ENCODE measurements at regions not wholly inside any gene's neighbourhood (a gene's known extent, or its start where the extent isn't known, plus 50 kb on each side); places are given as distances from the start of the nearest gene placed in this dataset.

GRCh38 chr12:68089101-68089500 lies 70.4 kb downstream of the IFNG start:
- Histone ChIP-seq H2AFZ (ENCODE audit: low read length) (no peak overlapping the region), H3K9ac (ENCODE audit: insufficient read depth, low read depth, low read length) (no peak overlapping the region), H3K36me3 (replicated peaks in 1 of 2; ENCODE audit: control insufficient read depth in 1 of 2, insufficient read depth in 2 of 2, low read length in 2 of 2) (no peaks in the 10 kb centered on the region), H3K79me2 (ENCODE audit: insufficient read depth, low read length) (no peaks in the 10 kb centered on the region), H3K4me3 (replicated peaks in 1 of 3; ENCODE audit: insufficient read depth in 1 of 3, low read depth in 2 of 3, low read length in 3 of 3) (no peak overlapping the region), H3K9me3 (ENCODE audit: low read length) (peaks cover 7% of the 10 kb centered on the region; the same call in 1 of the 2 replicates), H3K27ac (ENCODE audit: extremely low read length, insufficient read depth, low read length) (no peak overlapping the region), H3K4me2 (ENCODE audit: low read depth, low read length) (no peak overlapping the region), H3K4me1 (ENCODE audit: insufficient read depth, low read length) (no peaks in the 10 kb centered on the region), H3K27me3 (ENCODE audit: control insufficient read depth in 1 of 2, insufficient read depth in 2 of 2, low read length in 2 of 2) (no peaks in the 10 kb centered on the region), H4K20me1 (ENCODE audit: insufficient read depth, low read length) (no peaks in the 10 kb centered on the region)
- in situ Hi-C loops (cut with HindIII; ENCODE audit: extremely low pct_ligation_motif_present, low pct_unique_long_range_greater_than_20kb), result no loop called here
- 1% methylated on average over 2 of the region's 2 CpGs for WGBS (ENCODE audit: low lambda C conversion rate)
- BruUV-seq (replicated peaks), result no TSS peak
- DNase-seq (ENCODE audit: low spot score) (no peak), FAIRE-seq (no peak), ATAC-seq (no peak)
- ChIA-PET POLR2A (no interaction called here), CTCF (ENCODE audit: low intra/inter-chr PET ratio, low total read pairs) (no interaction called here)
- intact Hi-C loops (cut with micrococcal nuclease; ENCODE audit: unreplicated experiment), result no loop called here
- peak; percentile 91 for TF ChIP-seq ZNF317 (CRISPR knock-in tag; IDR thresholded peaks at IDR 0.05)
- no peak for TF ChIP-seq SSRP1 (CRISPR knock-in tag; IDR thresholded peaks at IDR 0.05)
- no peak for TF ChIP-seq ZNF18 (CRISPR knock-in tag; IDR thresholded peaks at IDR 0.05; ENCODE audit: insufficient replicate concordance)

GRCh38 chr12:68086019-68086603 lies 73.4 kb downstream of the IFNG start:
- FAIRE-seq, result no peak
- H3K9ac ChIP-seq (ENCODE audit: insufficient read depth, low read depth, low read length), result no peak overlapping the region
- POLR2A ChIA-PET, result no interaction called here

More at GRCh38 chr12:68086019-68086603, 73.4 kb downstream of the IFNG start:
- TF ChIP-seq PRPF4 (IDR thresholded peaks at IDR 0.05; ENCODE audit: low read depth, low read length, poor library complexity, severe bottlenecking) (no peak), NFKBIZ (CRISPR knock-in tag; IDR thresholded peaks at IDR 0.05) (no peak), RFXANK (CRISPR knock-in tag; IDR thresholded peaks at IDR 0.05) (no peak)
- Histone ChIP-seq H3K9me3 (ENCODE audit: low read length) (peaks cover 15% of the 10 kb centered on the region; the same call in 1 of the 2 replicates), H3K79me2 (ENCODE audit: insufficient read depth, low read length) (no peaks in the 10 kb centered on the region), H2AFZ (ENCODE audit: low read length) (no peak overlapping the region), H3K4me3 (replicated peaks in 1 of 3; ENCODE audit: insufficient read depth in 1 of 3, low read depth in 2 of 3, low read length in 3 of 3) (no peak overlapping the region), H3K27me3 (ENCODE audit: control insufficient read depth in 1 of 2, insufficient read depth in 2 of 2, low read length in 2 of 2) (no peaks in the 10 kb centered on the region), H3K4me2 (ENCODE audit: low read depth, low read length) (no peak overlapping the region), H3K4me1 (ENCODE audit: insufficient read depth, low read length) (no peaks in the 10 kb centered on the region), H4K20me1 (ENCODE audit: insufficient read depth, low read length) (no peaks in the 10 kb centered on the region), H3K27ac (ENCODE audit: extremely low read length, insufficient read depth, low read length) (no peak overlapping the region), H3K36me3 (replicated peaks in 1 of 2; ENCODE audit: control insufficient read depth in 1 of 2, insufficient read depth in 2 of 2, low read length in 2 of 2) (no peaks in the 10 kb centered on the region)
- ATAC-seq (no peak), DNase-seq (ENCODE audit: low spot score) (no peak)
- intact Hi-C loops (cut with micrococcal nuclease; ENCODE audit: unreplicated experiment), result no loop called here
- in situ Hi-C loops (cut with HindIII; ENCODE audit: extremely low pct_ligation_motif_present, low pct_unique_long_range_greater_than_20kb), result no loop called here
- CTCF ChIA-PET (ENCODE audit: low intra/inter-chr PET ratio, low total read pairs), result no interaction called here
- 28% methylated on average over 3 of the region's 3 CpGs for WGBS (ENCODE audit: low lambda C conversion rate)
- no TSS peak for BruUV-seq (replicated peaks)

Measured in HepG2 (cell line).